Vagina (tissue), 2 donors: ENCODE measurements at regions not wholly inside any gene's neighbourhood (a gene's known extent, or its start where the extent isn't known, plus 50 kb on each side); places are given as distances from the start of the nearest gene placed in this dataset.

ENCODE experiments used
- POLR2A ChIP-seq, 2 donors: fragments of 450-650 bp; IDR thresholded peaks; one replicate each; pipeline ENCODE4 v1.6.1; 2017; ENCODE audit warnings: antibody characterized with exemption in 2 of 2, mild to moderate bottlenecking in 2 of 2, moderate library complexity in 2 of 2
- TF ChIP-seq, protein P1 (sequence below), 3 experiments: fragments of 450-650 bp in 2 of 3; fragments of 200-600 bp in 1 of 3; sonication (generic) in 1 of 3; IDR thresholded peaks; one replicate each; pipeline ENCODE4 v1.5.1; 2017 to 2019; ENCODE audit warnings: antibody characterized with exemption in 3 of 3, mild to moderate bottlenecking in 2 of 3, moderate library complexity in 2 of 3

DNA sequence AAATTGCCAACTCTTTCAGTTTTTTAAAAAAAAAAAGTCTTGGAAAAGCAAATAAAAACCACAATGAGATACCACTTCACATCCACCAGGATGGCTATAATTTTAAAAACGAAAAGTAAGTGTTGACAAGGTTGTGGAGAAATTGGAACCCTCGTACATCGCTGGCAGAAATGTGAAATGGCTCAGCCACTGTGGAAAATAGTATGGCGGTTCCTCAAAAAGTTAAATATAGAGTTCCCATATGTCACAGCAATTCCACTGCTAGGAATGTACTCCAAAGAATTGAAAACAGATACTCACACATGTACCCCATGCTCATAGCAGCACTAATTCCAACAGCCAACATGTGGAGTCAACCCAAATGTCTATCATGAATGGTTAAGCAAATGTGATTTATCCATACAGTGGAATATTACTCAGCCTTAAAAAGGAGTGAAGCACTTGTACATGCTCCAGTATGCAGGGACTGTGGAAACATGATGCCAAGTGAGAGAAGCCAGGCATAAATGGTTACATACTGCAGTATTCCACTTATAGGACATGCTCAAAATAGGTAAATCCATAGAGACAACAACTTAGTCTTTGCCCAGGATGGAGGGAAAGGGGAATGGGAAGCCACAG, 73.8 kb upstream of the PCSK6 start:
- TF ChIP-seq, protein P1, sequence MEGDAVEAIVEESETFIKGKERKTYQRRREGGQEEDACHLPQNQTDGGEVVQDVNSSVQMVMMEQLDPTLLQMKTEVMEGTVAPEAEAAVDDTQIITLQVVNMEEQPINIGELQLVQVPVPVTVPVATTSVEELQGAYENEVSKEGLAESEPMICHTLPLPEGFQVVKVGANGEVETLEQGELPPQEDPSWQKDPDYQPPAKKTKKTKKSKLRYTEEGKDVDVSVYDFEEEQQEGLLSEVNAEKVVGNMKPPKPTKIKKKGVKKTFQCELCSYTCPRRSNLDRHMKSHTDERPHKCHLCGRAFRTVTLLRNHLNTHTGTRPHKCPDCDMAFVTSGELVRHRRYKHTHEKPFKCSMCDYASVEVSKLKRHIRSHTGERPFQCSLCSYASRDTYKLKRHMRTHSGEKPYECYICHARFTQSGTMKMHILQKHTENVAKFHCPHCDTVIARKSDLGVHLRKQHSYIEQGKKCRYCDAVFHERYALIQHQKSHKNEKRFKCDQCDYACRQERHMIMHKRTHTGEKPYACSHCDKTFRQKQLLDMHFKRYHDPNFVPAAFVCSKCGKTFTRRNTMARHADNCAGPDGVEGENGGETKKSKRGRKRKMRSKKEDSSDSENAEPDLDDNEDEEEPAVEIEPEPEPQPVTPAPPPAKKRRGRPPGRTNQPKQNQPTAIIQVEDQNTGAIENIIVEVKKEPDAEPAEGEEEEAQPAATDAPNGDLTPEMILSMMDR (IDR thresholded peaks at IDR 0.05) = no peak
- TF ChIP-seq POLR2A (IDR thresholded peaks at IDR 0.05) = no peak
